Astrocyte (in vitro differentiated cells and primary cell): ENCODE measurements at regions not wholly inside any gene's neighbourhood (a gene's known extent, or its start where the extent isn't known, plus 50 kb on each side); places are given as distances from the start of the nearest gene placed in this dataset.
"Not testable (repeated sequence)": the region's sequence is repeated elsewhere in the genome, so short reads cannot be mapped to it uniquely, and the experiment has no call there.

Source experiments
- DNase-seq: peaks from one replicate; pipeline ENCODE4 v3.0.0-alpha.2; 2010; ENCODE audit warnings: low read depth
- FAIRE-seq: peaks from 2 replicates; lab custom pipeline; 2011; peaks lifted over from hg19 to GRCh38; lab: Jason Lieb, UNC
- H2AFZ ChIP-seq: 2 replicates; pipeline ENCODE4 v1.6.0; 2012; ENCODE audit warnings: low read depth, low read length, inconsistent platforms
- H3K27ac ChIP-seq: 2 replicates; pipeline ENCODE4 v1.5.1; 2011; ENCODE audit warnings: low read depth, low read length, inconsistent platforms
- H3K27me3 ChIP-seq: 2 replicates; pipeline ENCODE4 v1.6.0; 2011; ENCODE audit warnings: low read length, inconsistent platforms; ENCODE audit not compliant: insufficient read depth
- H3K36me3 ChIP-seq: 2 replicates; pipeline ENCODE4 v1.5.1; 2011; ENCODE audit warnings: low read length, inconsistent platforms; ENCODE audit not compliant: insufficient read depth
- H3K4me1 ChIP-seq: 2 replicates; pipeline ENCODE4 v1.5.1; 2011; ENCODE audit warnings: low read length, inconsistent platforms; ENCODE audit not compliant: insufficient read depth
- H3K4me2 ChIP-seq: 2 replicates; pipeline ENCODE4 v1.6.0; 2012; ENCODE audit warnings: low read length, inconsistent platforms
- H3K4me3 ChIP-seq: 2 replicates; pipeline ENCODE4 v1.5.1; 2011; ENCODE audit warnings: low read depth, mild to moderate bottlenecking, low read length, inconsistent platforms; ENCODE audit not compliant: insufficient read depth
- H3K79me2 ChIP-seq: 2 replicates; pipeline ENCODE4 v1.6.0; 2012; ENCODE audit warnings: mild to moderate bottlenecking, low read length, inconsistent platforms; ENCODE audit not compliant: insufficient read depth
- H3K9ac ChIP-seq: 2 replicates; pipeline ENCODE4 v1.6.0; 2012; ENCODE audit warnings: mild to moderate bottlenecking, low read length, inconsistent platforms
- H3K9me3 ChIP-seq: 2 replicates; pipeline ENCODE4 v1.5.1; 2012; ENCODE audit warnings: low read depth, mild to moderate bottlenecking, low read length, inconsistent platforms; ENCODE audit not compliant: insufficient read depth
- H4K20me1 ChIP-seq: 2 replicates; pipeline ENCODE4 v1.6.0; 2012; ENCODE audit warnings: low read length, inconsistent platforms; ENCODE audit not compliant: insufficient read depth
- H3K27ac Mint-ChIP-seq: one replicate; pipeline ENCODE4 v1.8.0; 2021; ENCODE audit warnings: mild to moderate bottlenecking, mixed read lengths; ENCODE audit not compliant: unreplicated experiment
- H3K27me3 Mint-ChIP-seq: one replicate; pipeline ENCODE4 v1.8.0; 2021; ENCODE audit warnings: low read depth, mixed read lengths; ENCODE audit not compliant: unreplicated experiment
- H3K36me3 Mint-ChIP-seq: one replicate; pipeline ENCODE4 v1.8.0; 2021; ENCODE audit warnings: low read depth, mixed read lengths; ENCODE audit not compliant: unreplicated experiment
- H3K4me1 Mint-ChIP-seq: one replicate; pipeline ENCODE4 v1.8.0; 2021; ENCODE audit warnings: low read depth, mixed read lengths; ENCODE audit not compliant: unreplicated experiment
- H3K4me3 Mint-ChIP-seq: one replicate; pipeline ENCODE4 v1.8.0; 2021; ENCODE audit warnings: mild to moderate bottlenecking, moderate library complexity, mixed read lengths; ENCODE audit not compliant: unreplicated experiment
- H3K9me3 Mint-ChIP-seq: one replicate; pipeline ENCODE4 v1.8.0; 2021; ENCODE audit warnings: mild to moderate bottlenecking, mixed read lengths; ENCODE audit not compliant: unreplicated experiment
- EZH2 ChIP-seq: IDR thresholded peaks from 2 replicates; pipeline ENCODE4 v1.6.1; 2012; ENCODE audit warnings: mild to moderate bottlenecking, low read length, inconsistent platforms; ENCODE audit not compliant: insufficient read depth
- TF ChIP-seq, protein P1 (sequence below): IDR thresholded peaks from 2 replicates; pipeline ENCODE4 v1.5.1; 2011; ENCODE audit warnings: low read depth, mild to moderate bottlenecking, inconsistent platforms, low read length, moderate library complexity; ENCODE audit not compliant: insufficient read depth

DNA sequence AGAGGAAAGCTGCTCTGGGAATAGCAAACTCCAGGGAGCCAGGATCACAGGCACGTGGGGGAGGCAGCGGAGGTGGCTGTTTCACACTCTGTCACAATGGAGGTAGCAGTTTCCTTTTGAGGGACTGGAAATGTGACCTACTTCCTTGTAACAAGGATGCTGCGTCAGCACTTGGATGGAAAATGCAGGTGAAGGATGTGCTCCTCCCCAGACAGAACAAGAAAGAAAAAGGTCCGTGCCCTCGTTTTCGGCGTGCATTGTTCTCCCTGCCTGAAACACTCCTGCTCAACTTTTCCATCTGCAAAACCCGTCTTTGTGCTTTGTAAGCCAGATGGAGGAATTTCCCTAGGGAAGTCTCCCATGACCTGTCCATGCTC lies 55.1 kb upstream of the SH3PXD2B start:
- Histone ChIP-seq H3K9ac (no peak overlapping the region), H3K4me2 (no peak overlapping the region), H3K27me3 (peaks cover 29% of the 10 kb centered on the region), H3K79me2 (no peaks in the 10 kb centered on the region), H4K20me1 (no peaks in the 10 kb centered on the region), H2AFZ (no peak overlapping the region), H3K9me3 (no peaks in the 10 kb centered on the region), H3K27ac (no peak overlapping the region), H3K4me3 (no peak overlapping the region), H3K36me3 (no peaks in the 10 kb centered on the region), H3K4me1 (no peaks in the 10 kb centered on the region)
- Mint-ChIP-seq H3K9me3 (peaks cover 16% of the 10 kb centered on the region), H3K4me3 (no peak overlapping the region), H3K27me3 (peaks cover 31% of the 10 kb centered on the region), H3K27ac (no peak overlapping the region), H3K36me3 (no peaks in the 10 kb centered on the region), H3K4me1 (peaks cover 3% of the 10 kb centered on the region)
- DNase-seq (no peak), FAIRE-seq (no peak)
- TF ChIP-seq EZH2: no peak
- TF ChIP-seq, protein P1, sequence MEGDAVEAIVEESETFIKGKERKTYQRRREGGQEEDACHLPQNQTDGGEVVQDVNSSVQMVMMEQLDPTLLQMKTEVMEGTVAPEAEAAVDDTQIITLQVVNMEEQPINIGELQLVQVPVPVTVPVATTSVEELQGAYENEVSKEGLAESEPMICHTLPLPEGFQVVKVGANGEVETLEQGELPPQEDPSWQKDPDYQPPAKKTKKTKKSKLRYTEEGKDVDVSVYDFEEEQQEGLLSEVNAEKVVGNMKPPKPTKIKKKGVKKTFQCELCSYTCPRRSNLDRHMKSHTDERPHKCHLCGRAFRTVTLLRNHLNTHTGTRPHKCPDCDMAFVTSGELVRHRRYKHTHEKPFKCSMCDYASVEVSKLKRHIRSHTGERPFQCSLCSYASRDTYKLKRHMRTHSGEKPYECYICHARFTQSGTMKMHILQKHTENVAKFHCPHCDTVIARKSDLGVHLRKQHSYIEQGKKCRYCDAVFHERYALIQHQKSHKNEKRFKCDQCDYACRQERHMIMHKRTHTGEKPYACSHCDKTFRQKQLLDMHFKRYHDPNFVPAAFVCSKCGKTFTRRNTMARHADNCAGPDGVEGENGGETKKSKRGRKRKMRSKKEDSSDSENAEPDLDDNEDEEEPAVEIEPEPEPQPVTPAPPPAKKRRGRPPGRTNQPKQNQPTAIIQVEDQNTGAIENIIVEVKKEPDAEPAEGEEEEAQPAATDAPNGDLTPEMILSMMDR: no peak

DNA sequence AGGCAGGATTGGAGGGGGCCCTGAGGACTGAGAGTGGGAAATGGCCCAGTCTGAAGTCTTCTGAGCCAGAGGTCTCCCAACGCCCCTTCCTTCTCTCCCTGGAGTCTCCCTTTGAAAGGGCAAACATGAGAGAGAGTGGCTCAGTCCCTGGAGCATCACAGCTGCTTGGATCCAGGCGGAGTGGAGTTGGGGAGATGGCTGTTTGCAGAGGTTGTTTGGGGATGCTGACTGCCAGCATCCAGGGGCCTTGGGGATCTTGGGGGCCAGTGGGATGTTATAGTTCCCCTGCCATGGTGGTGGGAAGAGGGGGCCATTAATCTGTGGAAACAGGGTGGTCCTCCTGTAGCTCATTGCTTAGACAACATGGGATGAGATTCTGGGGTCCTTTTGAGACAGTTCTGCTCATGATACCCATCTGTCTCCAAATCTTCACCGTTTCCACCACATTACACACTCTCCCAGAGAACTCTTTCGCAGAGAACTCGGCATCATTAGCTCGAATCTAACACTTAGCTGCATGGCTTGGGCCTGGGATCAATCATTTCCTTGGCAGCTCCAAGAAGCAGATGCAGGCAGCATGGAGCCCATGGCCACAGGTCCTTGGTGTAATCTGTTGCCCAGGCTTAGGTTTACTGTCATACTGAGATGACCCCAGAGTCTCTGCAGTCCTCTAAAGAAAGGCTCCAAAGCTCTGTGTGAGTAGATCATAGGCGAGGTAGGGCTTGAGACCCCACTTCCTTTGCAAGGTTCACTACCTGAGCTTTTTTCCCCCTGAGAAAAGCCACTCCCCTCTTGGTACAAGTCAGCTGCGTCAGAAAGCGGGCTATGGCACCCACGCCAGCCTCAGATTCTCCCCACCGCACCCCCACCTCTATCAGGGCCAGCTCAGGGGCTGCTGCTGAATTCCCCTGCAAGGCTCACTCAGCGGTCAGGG lies 54.4 kb upstream of the SH3PXD2B start:
- no peak overlapping the region for H3K27ac Mint-ChIP-seq
- no peaks in the 10 kb centered on the region for H3K79me2 ChIP-seq
- no peak overlapping the region for H3K9ac ChIP-seq
- no peak overlapping the region for H3K4me3 Mint-ChIP-seq
- FAIRE-seq (no peak), DNase-seq (no peak)
- peaks cover 9% of the 10 kb centered on the region for H3K4me1 Mint-ChIP-seq
- no peaks in the 10 kb centered on the region for H3K36me3 ChIP-seq
- no peaks in the 10 kb centered on the region for H4K20me1 ChIP-seq
- H3K27me3 Mint-ChIP-seq: peaks cover 28% of the 10 kb centered on the region
- H3K27me3 ChIP-seq: peaks cover 29% of the 10 kb centered on the region
- H3K36me3 Mint-ChIP-seq: no peaks in the 10 kb centered on the region
- H3K4me2 ChIP-seq: no peak overlapping the region
- no peak overlapping the region for H3K27ac ChIP-seq
- H3K4me1 ChIP-seq: no peaks in the 10 kb centered on the region
- TF ChIP-seq, protein P1: no peak
- TF ChIP-seq EZH2: no peak
- H3K4me3 ChIP-seq: no peak overlapping the region
- H2AFZ ChIP-seq: no peak overlapping the region
- no peaks in the 10 kb centered on the region for H3K9me3 ChIP-seq
- peaks cover 16% of the 10 kb centered on the region for H3K9me3 Mint-ChIP-seq

DNA sequence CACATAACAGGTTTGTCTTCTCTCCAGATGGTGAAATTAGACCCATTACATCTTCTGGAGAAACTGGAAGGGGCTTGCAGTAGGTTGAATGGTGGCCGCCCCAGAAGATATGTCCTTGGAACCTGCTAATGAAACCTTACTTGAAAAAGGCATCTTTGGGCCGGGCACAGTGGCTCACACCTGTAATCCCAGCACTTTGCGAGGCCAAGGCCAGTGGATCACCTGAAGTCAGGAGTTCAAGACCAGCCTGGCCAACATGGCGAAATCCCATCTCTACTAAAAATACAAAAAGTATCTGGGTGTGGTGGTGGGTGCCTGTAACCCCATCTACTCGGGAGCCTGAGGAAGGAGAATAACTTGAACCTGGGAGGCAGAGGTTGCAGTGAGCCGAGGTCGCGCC lies 53.2 kb upstream of the SH3PXD2B start:
- H3K4me1 ChIP-seq, H4K20me1 ChIP-seq, H3K79me2 ChIP-seq, H2AFZ ChIP-seq, H3K9me3 ChIP-seq, H3K9ac ChIP-seq, H3K4me3 ChIP-seq, H3K36me3 Mint-ChIP-seq, DNase-seq, H3K27ac Mint-ChIP-seq, H3K27ac ChIP-seq, H3K4me2 ChIP-seq, FAIRE-seq, H3K36me3 ChIP-seq, H3K4me1 Mint-ChIP-seq, H3K4me3 Mint-ChIP-seq: not testable (repeated sequence)
- Mint-ChIP-seq H3K9me3 (peaks cover 13% of the 10 kb centered on the region), H3K27me3 (peaks cover 28% of the 10 kb centered on the region)
- H3K27me3 ChIP-seq: peaks cover 29% of the 10 kb centered on the region
